ENCODE measurements at regions not wholly inside any gene's neighbourhood (a gene's known extent, or its start where the extent isn't known, plus 50 kb on each side); places are given as distances from the start of the nearest gene placed in this dataset.

- TF ChIP-seq CTCF (IDR thresholded peaks at IDR 0.05; ENCODE audit: poor library complexity) (no peak), EZH2phosphoT487 (IDR thresholded peaks at IDR 0.05; ENCODE audit: low read depth, severe bottlenecking, unreplicated experiment) (no peak), EZH2 (IDR thresholded peaks at IDR 0.05; ENCODE audit: borderline replicate concordance) (no peak)
Measured at GRCh38 chr1:105626276-105626987, 1430.0 kb upstream of the PRMT6 start.
